ENCODE measurements at regions not wholly inside any gene's neighbourhood (a gene's known extent, or its start where the extent isn't known, plus 50 kb on each side); places are given as distances from the start of the nearest gene placed in this dataset.

DNA sequence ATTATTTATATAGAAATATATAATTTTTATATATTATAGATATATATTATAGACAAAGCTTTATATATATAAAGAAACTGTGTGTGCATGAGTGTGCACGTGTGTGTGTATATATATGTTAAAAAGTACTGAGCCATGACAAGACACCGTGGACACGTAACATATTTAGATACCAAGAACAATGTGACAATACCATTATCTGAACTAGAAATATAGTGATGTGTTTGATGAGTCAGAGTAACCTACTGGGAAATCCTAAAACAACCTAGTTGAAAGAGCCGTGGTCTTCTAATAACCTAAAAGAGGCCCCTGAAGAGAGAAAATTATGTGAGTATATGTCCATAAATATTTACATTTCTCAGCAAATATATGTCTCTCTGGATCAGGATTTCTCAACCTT is 50.7 kb upstream of the ITGB8 start:
- Histone ChIP-seq H3K4me3 (ENCODE audit: control insufficient read depth in 1 of 7, extremely low read depth in 1 of 7, insufficient read depth in 4 of 7, low read depth in 2 of 7, low read length in 6 of 7) (no peak overlapping the region), H3K9me3 (ENCODE audit: control extremely low read depth in 1 of 5, control insufficient read depth in 4 of 5, insufficient read depth in 2 of 5, low read depth in 1 of 5, low read length in 4 of 5) (no peaks in the 10 kb centered on the region), H3K36me3 (ENCODE audit: control insufficient read depth in 4 of 4, insufficient read depth in 4 of 4, low read length in 3 of 4) (no peaks in the 10 kb centered on the region), H3K27me3 (replicated peaks in 2 of 5; ENCODE audit: control insufficient read depth in 4 of 5, insufficient read depth in 5 of 5, low read length in 4 of 5) (no peaks in the 10 kb centered on the region), H3K27ac (ENCODE audit: insufficient read depth in 1 of 2, low read depth in 1 of 2, low read length in 2 of 2, poor library complexity in 1 of 2, severe bottlenecking in 2 of 2) (no peak overlapping the region), H3K4me1 (ENCODE audit: control extremely low read depth in 1 of 4, control insufficient read depth in 4 of 4, insufficient read depth in 4 of 4, low read length in 3 of 4) (no peaks in the 10 kb centered on the region)
- WGBS (ENCODE audit: insufficient coverage): no CpG with 5 or more reads among the region's 4 CpGs
- ChIA-PET CTCF (no interaction called here), POLR2A (no interaction called here)
- peak in 2 of 3 donors; percentile 45 to 69 for DNase-seq

DNA sequence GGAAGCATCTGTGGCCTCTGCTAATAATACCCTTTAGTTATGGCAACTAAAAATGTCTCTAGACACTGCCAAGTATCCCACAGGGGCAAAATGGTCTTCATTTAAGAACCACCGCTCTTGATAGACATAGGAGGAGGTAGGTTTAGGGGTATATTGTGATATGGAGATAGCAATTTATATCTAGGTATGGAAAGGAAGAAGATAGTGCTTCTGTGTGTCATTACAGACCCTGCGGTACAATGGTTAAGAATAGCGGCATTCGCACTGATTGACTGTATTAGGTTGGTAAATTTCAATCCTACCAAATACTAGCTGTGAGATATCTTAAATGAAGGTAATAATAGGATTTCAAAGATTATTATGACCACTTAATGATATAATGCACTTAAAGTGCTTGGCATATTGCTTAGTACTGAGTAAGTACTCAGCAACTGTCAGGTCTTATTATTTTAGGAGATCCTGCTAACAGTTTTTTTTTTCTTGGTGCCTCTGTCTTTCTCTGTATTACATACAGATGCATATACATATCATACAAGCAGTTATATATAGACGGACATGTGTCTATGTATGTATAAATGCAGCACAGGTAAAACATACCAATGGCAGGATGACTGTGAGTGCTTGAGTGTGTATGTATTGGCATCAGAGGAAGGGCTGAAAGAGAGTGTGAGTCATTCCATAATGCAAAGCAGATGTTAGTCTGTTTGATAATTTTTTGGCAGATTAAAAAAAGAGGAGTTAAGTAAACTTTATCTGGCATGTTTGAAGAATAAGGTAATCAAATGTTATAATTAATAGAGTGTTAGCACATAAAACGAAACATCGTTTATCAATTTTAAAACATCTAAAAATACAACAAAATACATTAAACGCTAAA is 50.0 kb upstream of the ITGB8 start:
- POLR2A ChIA-PET: interaction anchor here (0.6 kb wide), 1 partner anchor 480 kb away, joined by 3 read pairs; no protein-coding TSS in a partner anchor
- no peaks in the 10 kb centered on the region for H3K4me1 ChIP-seq (ENCODE audit: control extremely low read depth in 1 of 4, control insufficient read depth in 4 of 4, insufficient read depth in 4 of 4, low read length in 3 of 4)
- CTCF ChIA-PET: interaction anchor here (0.8 to 1.2 kb wide), 2 partner anchors 16 to 22 kb away, joined by 3 to 4 read pairs; no protein-coding TSS in a partner anchor
- no peak overlapping the region for H3K4me3 ChIP-seq (ENCODE audit: control insufficient read depth in 1 of 7, extremely low read depth in 1 of 7, insufficient read depth in 4 of 7, low read depth in 2 of 7, low read length in 6 of 7)
- H3K9me3 ChIP-seq (ENCODE audit: control extremely low read depth in 1 of 5, control insufficient read depth in 4 of 5, insufficient read depth in 2 of 5, low read depth in 1 of 5, low read length in 4 of 5): no peaks in the 10 kb centered on the region
- peak in 2 of 3 donors; percentile 13 to 37 for DNase-seq
- H3K27me3 ChIP-seq (replicated peaks in 2 of 5; ENCODE audit: control insufficient read depth in 4 of 5, insufficient read depth in 5 of 5, low read length in 4 of 5): no peaks in the 10 kb centered on the region
- no peak overlapping the region for H3K27ac ChIP-seq (ENCODE audit: insufficient read depth in 1 of 2, low read depth in 1 of 2, low read length in 2 of 2, poor library complexity in 1 of 2, severe bottlenecking in 2 of 2)
- no peaks in the 10 kb centered on the region for H3K36me3 ChIP-seq (ENCODE audit: control insufficient read depth in 4 of 4, insufficient read depth in 4 of 4, low read length in 3 of 4)
- WGBS (ENCODE audit: insufficient coverage): no CpG with 5 or more reads among the region's 8 CpGs
